Keratinocyte (primary cell): ENCODE measurements at regions not wholly inside any gene's neighbourhood (a gene's known extent, or its start where the extent isn't known, plus 50 kb on each side); places are given as distances from the start of the nearest gene placed in this dataset.

Experiments
- DNase-seq: peaks from one replicate; pipeline ENCODE4 v3.0.0-alpha.2; 2011; ENCODE audit warnings: low read depth, missing footprints, low spot score
- FAIRE-seq: peaks from 2 replicates; lab custom pipeline; 2011; peaks lifted over from hg19 to GRCh38; lab: Jason Lieb, UNC
- H2AFZ ChIP-seq: 2 replicates; pipeline ENCODE4 v1.6.0; 2012; ENCODE audit warnings: low read length, control low read depth, inconsistent platforms; ENCODE audit not compliant: control insufficient read depth
- H3K27ac ChIP-seq: 2 replicates; pipeline ENCODE4 v1.5.1; 2011; ENCODE audit warnings: low read length; ENCODE audit not compliant: control insufficient read depth, insufficient read depth
- H3K27me3 ChIP-seq: 3 replicates; pipeline ENCODE4 v1.6.0; 2011; ENCODE audit warnings: low read length; ENCODE audit not compliant: control insufficient read depth, insufficient read depth; ENCODE audit errors: extremely low read depth
- H3K36me3 ChIP-seq, 2 experiments: 2 replicates in 1 of 2; 3 replicates in 1 of 2; pipeline ENCODE4 v1.5.1; 2011; ENCODE audit warnings: low read length in 2 of 2, mild to moderate bottlenecking in 1 of 2; ENCODE audit not compliant: control insufficient read depth in 2 of 2, insufficient read depth in 2 of 2; ENCODE audit errors: extremely low read depth in 1 of 2
- H3K4me1 ChIP-seq: 3 replicates; pipeline ENCODE4 v1.5.1; 2011; ENCODE audit warnings: low read length; ENCODE audit not compliant: control insufficient read depth, insufficient read depth; ENCODE audit errors: extremely low read depth
- H3K4me2 ChIP-seq: 3 replicates; pipeline ENCODE4 v1.6.0; 2011; ENCODE audit warnings: low read depth, low read length; ENCODE audit not compliant: control insufficient read depth, insufficient read depth; ENCODE audit errors: extremely low read depth
- H3K4me3 ChIP-seq, 3 experiments: fragments of 200-600 bp in 1 of 3; sonication (generic) in 1 of 3; 2 replicates in 2 of 3; 3 replicates in 1 of 3; pipeline ENCODE4 v1.5.1; 2011 to 2016; ENCODE audit warnings: low read length in 3 of 3, mild to moderate bottlenecking in 3 of 3, control low read depth in 2 of 3, inconsistent platforms in 1 of 3, low read depth in 1 of 3, mixed read lengths in 1 of 3, mixed run types in 1 of 3, moderate library complexity in 1 of 3; ENCODE audit not compliant: control insufficient read depth in 2 of 3, insufficient read depth in 2 of 3; ENCODE audit errors: extremely low read depth in 1 of 3
- H3K79me2 ChIP-seq: 2 replicates; pipeline ENCODE4 v1.6.0; 2012; ENCODE audit warnings: low read length; ENCODE audit not compliant: control insufficient read depth, insufficient read depth
- H3K9ac ChIP-seq: 3 replicates; pipeline ENCODE4 v1.6.0; 2011; ENCODE audit warnings: low read length; ENCODE audit not compliant: control insufficient read depth, insufficient read depth; ENCODE audit errors: extremely low read depth
- H3K9me1 ChIP-seq: 3 replicates; pipeline ENCODE4 v1.6.0; 2011; ENCODE audit warnings: low read length; ENCODE audit not compliant: control insufficient read depth, insufficient read depth; ENCODE audit errors: extremely low read depth
- H3K9me3 ChIP-seq: 2 replicates; pipeline ENCODE4 v1.5.1; 2012; ENCODE audit warnings: low read depth, low read length; ENCODE audit not compliant: control insufficient read depth
- H4K20me1 ChIP-seq: 3 replicates; pipeline ENCODE4 v1.6.0; 2011; ENCODE audit warnings: low read length; ENCODE audit not compliant: control insufficient read depth, insufficient read depth; ENCODE audit errors: extremely low read depth
- CTCF ChIP-seq, 3 experiments: IDR thresholded peaks in 1 of 3; conservative IDR thresholded peaks in 1 of 3; optimal IDR thresholded peaks in 1 of 3; 2 replicates in 2 of 3; 3 replicates in 1 of 3; pipeline versions ENCODE3 to v1.5.1; 2011; ENCODE audit warnings: low read length in 3 of 3, mild to moderate bottlenecking in 3 of 3, moderate library complexity in 2 of 3, control low read depth in 1 of 3, inconsistent platforms in 1 of 3; ENCODE audit not compliant: insufficient read depth in 2 of 3; ENCODE audit errors: extremely low read depth in 1 of 3
- EZH2 ChIP-seq: IDR thresholded peaks from one replicate; pipeline ENCODE4 v1.6.1; 2012; ENCODE audit warnings: inconsistent platforms, mild to moderate bottlenecking, low read length, moderate library complexity
- dilution Hi-C: fragments of 300-500 bp; cut with MboI; formaldehyde crosslinking; loops from one replicate; pipeline ENCODE4 v1.7.0; 2020; ENCODE audit warnings: low sequenced_read_pairs; ENCODE audit not compliant: extremely low pct_ligation_motif_present

GRCh38 chr13:81275666-81276258 lies 934.8 kb upstream of the SPRY2 start:
- H3K9me3 ChIP-seq: no peaks in the 10 kb centered on the region
- H2AFZ ChIP-seq: no peak overlapping the region
- no peak for DNase-seq
- H3K9ac ChIP-seq: no peak overlapping the region
- H3K36me3 ChIP-seq: no peaks in the 10 kb centered on the region
- H3K4me2 ChIP-seq: no peak overlapping the region
- TF ChIP-seq CTCF (optimal IDR thresholded peaks at IDR 0.05 in 1 of 3, IDR thresholded peaks at IDR 0.05 in 1 of 3, conservative IDR thresholded peaks at IDR 0.05 in 1 of 3; ENCODE audit: extremely low read depth in 1 of 3, insufficient read depth in 2 of 3, low read length in 3 of 3): no peak
- no peak for TF ChIP-seq EZH2
- no peak for FAIRE-seq
- H3K79me2 ChIP-seq: no peaks in the 10 kb centered on the region
- H4K20me1 ChIP-seq: no peaks in the 10 kb centered on the region
- no peaks in the 10 kb centered on the region for H3K4me1 ChIP-seq
- H3K4me3 ChIP-seq: no peak overlapping the region
- dilution Hi-C loops: no loop called here
- H3K27ac ChIP-seq: no peak overlapping the region
- no peaks in the 10 kb centered on the region for H3K9me1 ChIP-seq
- no peaks in the 10 kb centered on the region for H3K27me3 ChIP-seq

GRCh38 chr13:81247711-81248110 lies 906.8 kb upstream of the SPRY2 start:
- Histone ChIP-seq H2AFZ (no peak overlapping the region), H3K36me3 (no peaks in the 10 kb centered on the region), H3K9ac (no peak overlapping the region), H3K9me3 (no peaks in the 10 kb centered on the region), H3K4me1 (no peaks in the 10 kb centered on the region), H3K27ac (no peak overlapping the region), H3K27me3 (no peaks in the 10 kb centered on the region), H3K9me1 (no peaks in the 10 kb centered on the region), H3K79me2 (no peaks in the 10 kb centered on the region), H4K20me1 (no peaks in the 10 kb centered on the region), H3K4me3 (no peak overlapping the region), H3K4me2 (no peak overlapping the region)
- FAIRE-seq: no peak
- dilution Hi-C loops: no loop called here
- TF ChIP-seq CTCF (optimal IDR thresholded peaks at IDR 0.05 in 1 of 3, IDR thresholded peaks at IDR 0.05 in 1 of 3, conservative IDR thresholded peaks at IDR 0.05 in 1 of 3; ENCODE audit: extremely low read depth in 1 of 3, insufficient read depth in 2 of 3, low read length in 3 of 3) (no peak), EZH2 (no peak)
- no peak for DNase-seq
